Stomach smooth muscle (tissue), 2 donors: ENCODE measurements at regions not wholly inside any gene's neighbourhood (a gene's known extent, or its start where the extent isn't known, plus 50 kb on each side); places are given as distances from the start of the nearest gene placed in this dataset.

Experiments
- H3K27ac ChIP-seq: one replicate; pipeline ENCODE4 v1.7.0; 2013; ENCODE audit warnings: mild to moderate bottlenecking, low read length, inconsistent platforms
- H3K27me3 ChIP-seq, 2 donors: one replicate each; pipeline ENCODE4 v1.7.0; 2013; ENCODE audit warnings: low read length in 2 of 2; ENCODE audit not compliant: insufficient read depth in 2 of 2, control insufficient read depth in 1 of 2
- H3K36me3 ChIP-seq, 2 donors: one replicate each; pipeline ENCODE4 v1.7.0; 2013; ENCODE audit warnings: low read length in 2 of 2; ENCODE audit not compliant: control insufficient read depth in 2 of 2, insufficient read depth in 2 of 2
- H3K4me1 ChIP-seq: one replicate; pipeline ENCODE4 v1.7.0; 2013; ENCODE audit warnings: low read length; ENCODE audit not compliant: control insufficient read depth, insufficient read depth
- H3K4me3 ChIP-seq, 2 donors: one replicate each; pipeline ENCODE4 v1.7.0; 2013; ENCODE audit warnings: low read length in 2 of 2
- H3K9ac ChIP-seq, 2 donors: one replicate each; pipeline ENCODE4 v1.7.0; 2013; ENCODE audit warnings: low read length in 2 of 2, mild to moderate bottlenecking in 1 of 2
- H3K9me3 ChIP-seq, 2 donors: one replicate each; pipeline ENCODE4 v1.7.0; 2013; ENCODE audit warnings: low read length in 2 of 2; ENCODE audit not compliant: control insufficient read depth in 2 of 2
- donor health status: healthy.
- donor health status: Pancreatic carcinoma.

GRCh38 chr5:133713209-133713608 is 100.9 kb upstream of the FSTL4 start:
- Histone ChIP-seq H3K4me1 (peaks cover 16% of the 10 kb centered on the region), H3K9ac (no peak overlapping the region), H3K27ac (no peak overlapping the region), H3K27me3 (peaks cover 0 to 4% of the 10 kb centered on the region in 2 donors), H3K4me3 (no peak overlapping the region), H3K9me3 (no peaks in the 10 kb centered on the region), H3K36me3 (no peaks in the 10 kb centered on the region)

DNA sequence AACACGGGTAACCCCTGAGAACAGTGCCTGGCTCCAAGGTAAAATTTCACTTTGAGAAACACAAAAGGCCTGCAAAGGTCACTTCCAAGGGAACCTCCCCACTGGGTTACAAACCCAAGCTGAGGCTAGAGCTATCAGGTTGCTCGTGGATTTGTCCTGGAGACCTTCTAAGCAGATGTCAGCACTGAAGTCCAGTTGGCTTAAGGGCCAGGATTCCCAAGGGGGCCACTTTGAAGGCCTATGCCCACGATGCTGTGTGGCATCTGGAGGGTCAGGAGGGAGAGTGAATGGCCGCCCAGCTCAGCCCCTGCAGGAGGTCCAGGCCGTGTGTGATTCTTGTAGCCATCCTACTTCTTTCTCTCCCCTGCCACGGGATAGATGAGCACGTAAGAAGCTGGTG is 100.2 kb upstream of the FSTL4 start:
- no peak overlapping the region for H3K9ac ChIP-seq
- H3K9me3 ChIP-seq: no peaks in the 10 kb centered on the region
- H3K4me3 ChIP-seq: no peak overlapping the region
- no peak overlapping the region for H3K27ac ChIP-seq
- H3K36me3 ChIP-seq: no peaks in the 10 kb centered on the region
- H3K4me1 ChIP-seq: peaks cover 21% of the 10 kb centered on the region
- H3K27me3 ChIP-seq: peaks cover 0 to 4% of the 10 kb centered on the region in 2 donors

DNA sequence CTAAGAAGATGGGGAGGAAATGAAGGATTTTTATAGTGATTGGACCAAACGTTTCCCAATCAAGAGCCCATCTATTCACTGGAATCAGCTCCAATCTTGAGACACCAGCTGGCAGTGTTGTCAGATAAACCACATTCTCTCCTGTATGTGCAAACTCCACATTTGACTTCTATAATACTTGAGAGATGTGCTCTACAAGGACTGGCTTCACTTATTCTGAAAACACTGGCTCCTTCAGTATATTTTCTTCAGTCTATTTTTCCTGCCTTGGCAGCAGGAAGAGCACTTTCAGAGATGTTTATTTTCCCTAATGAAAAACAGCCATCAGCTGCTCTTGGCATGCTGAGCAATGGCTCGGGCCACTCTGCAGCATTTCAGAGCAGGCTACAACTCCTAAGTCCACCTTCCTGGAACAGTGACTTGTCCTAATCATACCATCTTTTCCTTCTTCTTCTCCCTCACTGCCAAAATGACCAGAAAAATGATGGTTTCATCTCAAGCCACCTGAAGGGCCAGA is 96.9 kb upstream of the FSTL4 start:
- peaks cover 25% of the 10 kb centered on the region for H3K4me1 ChIP-seq
- H3K9ac ChIP-seq: no peak overlapping the region
- H3K4me3 ChIP-seq: no peak overlapping the region
- H3K27me3 ChIP-seq: peaks cover 0 to 4% of the 10 kb centered on the region in 2 donors
- H3K27ac ChIP-seq: no peak overlapping the region
- no peaks in the 10 kb centered on the region for H3K36me3 ChIP-seq
- no peaks in the 10 kb centered on the region for H3K9me3 ChIP-seq

GRCh38 chr5:133708331-133708850 is 96.0 kb upstream of the FSTL4 start:
- Histone ChIP-seq H3K27ac (no peak overlapping the region), H3K4me3 (no peak overlapping the region), H3K27me3 (peaks cover 0 to 4% of the 10 kb centered on the region in 2 donors), H3K4me1 (peaks cover 25% of the 10 kb centered on the region), H3K9ac (no peak overlapping the region), H3K9me3 (no peaks in the 10 kb centered on the region), H3K36me3 (no peaks in the 10 kb centered on the region)

DNA sequence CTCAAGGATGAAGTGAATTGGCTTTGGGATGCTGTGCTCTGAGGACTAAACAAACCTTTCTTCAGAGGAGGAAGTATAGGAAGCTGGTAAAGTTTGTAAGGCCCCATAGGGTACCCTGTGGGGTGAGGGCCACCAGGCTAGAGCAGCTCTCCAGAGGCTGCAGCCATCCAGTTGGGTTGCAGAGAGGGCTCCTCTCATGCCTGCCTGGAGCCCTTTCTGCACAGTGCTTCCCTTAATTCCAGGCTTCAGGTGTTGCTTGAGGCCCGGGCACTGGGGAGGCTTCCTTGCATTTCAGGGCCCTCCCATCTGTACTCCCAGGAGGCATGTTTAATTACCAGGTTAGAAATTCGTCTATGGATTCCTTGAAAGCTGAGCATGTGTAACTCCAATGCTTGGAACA is 95.3 kb upstream of the FSTL4 start:
- H3K27ac ChIP-seq: no peak overlapping the region
- H3K4me1 ChIP-seq: peaks cover 25% of the 10 kb centered on the region
- no peak overlapping the region for H3K9ac ChIP-seq
- H3K36me3 ChIP-seq: no peaks in the 10 kb centered on the region
- H3K9me3 ChIP-seq: no peaks in the 10 kb centered on the region
- H3K4me3 ChIP-seq: no peak overlapping the region
- H3K27me3 ChIP-seq: peaks cover 0 to 4% of the 10 kb centered on the region in 2 donors

DNA sequence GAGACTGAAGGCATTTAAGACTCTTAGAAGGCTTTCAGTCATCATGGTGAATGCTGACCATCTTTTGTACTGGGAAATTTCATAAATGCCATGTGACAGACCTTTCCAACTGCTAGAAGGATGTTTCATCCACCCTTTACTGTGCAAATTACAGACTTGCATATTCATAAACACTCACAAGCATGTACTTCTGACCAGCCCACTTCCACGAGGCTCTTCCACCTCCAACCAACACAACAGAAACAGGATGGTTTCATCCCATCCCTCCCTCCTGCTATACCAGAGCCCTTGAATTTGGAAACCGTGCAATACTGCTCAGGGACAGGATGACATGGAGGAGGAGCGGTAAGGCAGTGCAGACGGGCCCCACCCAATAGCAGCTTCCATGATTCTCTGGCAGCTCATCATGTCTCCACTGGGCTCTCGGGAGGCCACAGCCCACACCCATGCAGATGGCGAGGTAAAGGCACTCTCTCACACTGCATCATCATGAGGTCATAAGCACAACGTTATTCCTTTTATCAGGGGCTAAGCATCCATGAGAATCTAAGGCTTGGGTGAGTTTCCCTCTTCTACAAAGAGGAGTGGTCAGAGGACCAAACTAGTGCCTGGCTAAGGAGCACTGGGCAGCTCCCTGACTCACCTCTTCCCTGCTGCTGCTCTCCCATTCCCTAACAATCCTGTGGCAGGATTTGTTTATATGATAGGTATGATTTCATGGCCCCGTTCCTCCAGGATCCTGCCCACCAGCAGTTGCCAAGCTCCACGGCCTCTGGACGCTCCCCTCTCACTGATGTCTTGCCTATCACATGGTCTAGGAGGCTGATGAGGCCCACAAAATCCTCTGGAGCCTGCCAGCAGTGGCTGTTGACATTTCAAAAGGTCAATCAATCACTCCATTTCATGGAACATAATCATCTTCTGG is 94.4 kb upstream of the FSTL4 start:
- Histone ChIP-seq H3K4me3 (no peak overlapping the region), H3K9me3 (no peaks in the 10 kb centered on the region), H3K9ac (no peak overlapping the region), H3K27me3 (peaks cover 0 to 1% of the 10 kb centered on the region in 2 donors), H3K4me1 (peaks cover 25% of the 10 kb centered on the region), H3K36me3 (no peaks in the 10 kb centered on the region), H3K27ac (no peak overlapping the region)

DNA sequence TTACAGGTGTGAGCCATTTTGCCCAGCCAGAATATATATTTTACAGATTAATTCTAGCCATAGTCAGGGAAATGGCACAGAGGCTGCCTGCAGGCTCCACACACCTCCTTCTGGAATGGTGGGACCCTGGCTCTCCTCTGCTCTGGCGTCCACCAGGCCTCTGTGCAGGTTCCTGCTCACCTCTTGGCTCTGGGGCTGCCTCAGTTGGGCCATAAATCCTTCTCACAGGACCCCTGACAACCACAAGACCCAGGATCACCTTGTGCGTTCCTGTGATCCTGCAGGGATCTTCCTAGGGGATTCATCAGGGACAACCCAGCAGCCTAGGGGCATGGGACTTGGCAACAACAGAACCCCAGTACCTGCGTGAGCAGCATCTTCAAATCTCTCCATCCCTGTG is 93.0 kb upstream of the FSTL4 start:
- H3K9me3 ChIP-seq: no peaks in the 10 kb centered on the region
- peaks cover 25% of the 10 kb centered on the region for H3K4me1 ChIP-seq
- H3K27me3 ChIP-seq: no peaks in the 10 kb centered on the region
- no peak overlapping the region for H3K27ac ChIP-seq
- H3K36me3 ChIP-seq: no peaks in the 10 kb centered on the region
- no peak overlapping the region for H3K9ac ChIP-seq
- no peak overlapping the region for H3K4me3 ChIP-seq

- peaks cover 17% of the 10 kb centered on the region for H3K4me1 ChIP-seq
- H3K27ac ChIP-seq: no peak overlapping the region
- H3K9ac ChIP-seq: no peak overlapping the region
- H3K4me3 ChIP-seq: no peak overlapping the region
- no peaks in the 10 kb centered on the region for H3K36me3 ChIP-seq
- no peaks in the 10 kb centered on the region for H3K9me3 ChIP-seq
- H3K27me3 ChIP-seq: no peaks in the 10 kb centered on the region
Measured at GRCh38 chr5:133704411-133704810, 92.1 kb upstream of the FSTL4 start.

DNA sequence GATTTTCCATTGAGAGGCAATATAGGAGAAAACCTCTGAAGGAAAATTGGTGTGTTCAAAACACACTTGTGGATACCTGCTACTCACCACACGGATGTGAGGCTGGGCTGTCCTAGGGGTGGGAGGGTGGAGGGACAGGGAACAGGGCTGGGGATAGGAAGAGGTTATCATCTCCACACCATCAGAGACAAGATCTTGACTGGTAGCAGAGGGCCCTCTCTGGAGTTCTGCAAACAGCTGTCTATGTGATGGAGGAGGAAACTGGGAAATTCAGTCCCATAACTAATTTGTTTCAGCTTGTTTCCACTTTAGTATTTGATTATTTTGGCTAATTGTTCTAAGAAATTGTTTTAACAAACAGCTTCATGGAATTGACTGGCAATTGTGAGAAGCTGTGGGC is 91.6 kb upstream of the FSTL4 start:
- H3K4me3 ChIP-seq: no peak overlapping the region
- H3K27ac ChIP-seq: no peak overlapping the region
- no peaks in the 10 kb centered on the region for H3K27me3 ChIP-seq
- H3K4me1 ChIP-seq: peaks cover 16% of the 10 kb centered on the region
- no peaks in the 10 kb centered on the region for H3K36me3 ChIP-seq
- no peaks in the 10 kb centered on the region for H3K9me3 ChIP-seq
- no peak overlapping the region for H3K9ac ChIP-seq

DNA sequence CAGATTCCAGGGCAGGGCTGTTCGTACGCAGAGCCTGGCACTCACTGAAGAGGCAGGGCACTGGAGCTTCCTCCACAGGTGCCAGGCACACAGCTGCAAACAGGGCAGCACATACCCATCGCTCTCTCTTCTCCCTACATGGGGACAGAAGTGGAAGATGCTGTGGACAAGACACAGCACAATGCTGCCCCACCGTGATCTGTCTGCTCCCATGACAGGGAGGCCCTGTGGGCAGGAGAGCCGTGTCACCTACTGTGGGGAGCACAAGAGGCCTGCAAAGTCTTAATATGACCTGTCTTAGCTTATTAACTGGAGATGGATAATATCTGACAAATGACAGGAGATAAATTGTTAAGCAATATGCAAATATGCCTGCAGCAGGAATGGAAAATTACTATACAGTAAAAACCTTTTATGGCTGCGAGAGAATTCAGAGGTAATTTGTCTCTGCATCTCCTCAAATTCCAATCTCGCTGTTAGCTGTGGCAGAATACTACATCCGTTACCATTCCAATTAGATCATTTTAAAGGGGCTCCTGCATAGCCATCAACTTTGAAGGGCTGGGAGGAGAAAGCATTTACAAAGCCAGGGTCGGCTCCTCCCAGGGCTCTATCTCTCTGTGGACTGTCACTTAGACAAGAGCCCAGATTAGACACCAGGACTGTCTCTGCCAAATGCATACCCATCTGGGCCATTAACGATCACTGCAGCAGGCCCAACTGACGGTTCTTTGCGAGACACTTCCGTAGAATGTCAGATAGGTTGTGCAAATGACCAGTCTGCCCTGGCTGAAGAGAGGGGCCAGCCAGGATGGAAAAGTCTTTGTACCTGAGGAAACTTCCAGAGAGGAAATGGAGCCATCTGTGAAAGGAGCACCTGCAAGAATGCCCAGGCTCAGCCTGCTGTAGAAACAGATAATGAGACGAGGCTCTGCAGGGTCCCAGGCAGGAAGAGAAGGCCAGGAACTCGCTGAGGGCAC is 90.7 kb upstream of the FSTL4 start:
- H3K9me3 ChIP-seq: no peaks in the 10 kb centered on the region
- H3K9ac ChIP-seq: no peak overlapping the region
- no peak overlapping the region for H3K4me3 ChIP-seq
- no peaks in the 10 kb centered on the region for H3K36me3 ChIP-seq
- H3K27ac ChIP-seq: no peak overlapping the region
- H3K27me3 ChIP-seq: no peaks in the 10 kb centered on the region
- H3K4me1 ChIP-seq: peaks cover 7% of the 10 kb centered on the region
